ENCODE measurements at regions not wholly inside any gene's neighbourhood (a gene's known extent, or its start where the extent isn't known, plus 50 kb on each side); places are given as distances from the start of the nearest gene placed in this dataset.
A peak's percentile ranks its signal among the peaks of the same experiment; 100 is the strongest.

- peaks cover 0 to 39% (median 10%) of the 10 kb centered on the region in 4 donors for H3K4me1 ChIP-seq
- WGBS, 2 donors (ENCODE audit: low coverage in 1 of 2), result 91 to 100% methylated on average over 1 to 2 of the region's 2 CpGs
- TF ChIP-seq EP300 (IDR thresholded peaks at IDR 0.05; ENCODE audit: low read depth), result no peak
- no peak for TF ChIP-seq POLR2A (IDR thresholded peaks at IDR 0.05)
- no peak for TF ChIP-seq CTCF (IDR thresholded peaks at IDR 0.05)
- TF ChIP-seq POLR2AphosphoS5 (IDR thresholded peaks at IDR 0.05), result no peak
- no peak for DNase-seq
- intact Hi-C loops (cut with DNase I; ENCODE audit: low total_unique reads) (no loop called here), in situ Hi-C loops (cut with MboI; ENCODE audit: low pct_ligation_motif_present in 1 of 4, low pct_unique_long_range_greater_than_20kb in 1 of 4, low sequenced_read_pairs in 3 of 4) (loop anchor here in 3 of 4 donors (10.0 to 25.0 kb wide), 3 partner anchors 103 to 245 kb away; partner anchors contain the start of gene IRF2BP2 (in 1 of the 3))
- H3K27me3 ChIP-seq, result no peaks in the 10 kb centered on the region
- no peaks in the 10 kb centered on the region for H3K36me3 ChIP-seq
- H3K9me3 ChIP-seq, result no peaks in the 10 kb centered on the region
- H3K4me3 ChIP-seq, result no peak overlapping the region
- no peak overlapping the region for H3K27ac ChIP-seq
Measured at GRCh38 chr1:234840253-234840652, 230.3 kb upstream of the IRF2BP2 start.

GRCh38 chr1:234839663-234840062 lies 229.7 kb upstream of the IRF2BP2 start:
- Histone ChIP-seq H3K36me3 (no peaks in the 10 kb centered on the region), H3K27me3 (no peaks in the 10 kb centered on the region), H3K4me3 (no peak overlapping the region), H3K9me3 (no peaks in the 10 kb centered on the region), H3K4me1 (peaks cover 0 to 34% (median 8%) of the 10 kb centered on the region in 4 donors), H3K27ac (no peak overlapping the region)
- no peak for DNase-seq
- in situ Hi-C loops (cut with MboI; ENCODE audit: low pct_ligation_motif_present in 1 of 4, low pct_unique_long_range_greater_than_20kb in 1 of 4, low sequenced_read_pairs in 3 of 4) (loop anchor here in 3 of 4 donors (10.0 to 25.0 kb wide), 3 partner anchors 102 to 245 kb away; partner anchors contain the start of gene IRF2BP2 (in 1 of the 3)), intact Hi-C loops (cut with DNase I; ENCODE audit: low total_unique reads) (no loop called here)
- WGBS, 2 donors (ENCODE audit: low coverage in 1 of 2), result 93% methylated on average over 2 of the region's 2 CpGs; no CpG with 5 or more reads in 1 of the 2 donors
- TF ChIP-seq EP300 (IDR thresholded peaks at IDR 0.05; ENCODE audit: low read depth) (no peak), CTCF (IDR thresholded peaks at IDR 0.05) (peak in 1 of 5 experiments; percentile 10)

- no peaks in the 10 kb centered on the region for H3K9me3 ChIP-seq
- TF ChIP-seq POLR2AphosphoS5 (IDR thresholded peaks at IDR 0.05), result no peak
- no peak for TF ChIP-seq EP300 (IDR thresholded peaks at IDR 0.05; ENCODE audit: low read depth)
- no peak for TF ChIP-seq POLR2A (IDR thresholded peaks at IDR 0.05)
- TF ChIP-seq CTCF (IDR thresholded peaks at IDR 0.05), result no peak
- WGBS, 2 donors (ENCODE audit: low coverage in 1 of 2), result 49 to 50% methylated on average over 1 of the region's 1 CpG
- DNase-seq, result no peak
- H3K27ac ChIP-seq, result no peak overlapping the region
- in situ Hi-C loops (cut with MboI; ENCODE audit: low pct_ligation_motif_present in 1 of 4, low pct_unique_long_range_greater_than_20kb in 1 of 4, low sequenced_read_pairs in 3 of 4) (loop anchor here in 3 of 4 donors (25.0 kb wide), 2 partner anchors 102 to 227 kb away; partner anchors contain the start of gene IRF2BP2 (in 1 of the 3)), intact Hi-C loops (cut with DNase I; ENCODE audit: low total_unique reads) (no loop called here)
- H3K36me3 ChIP-seq, result no peaks in the 10 kb centered on the region
- H3K4me3 ChIP-seq, result no peak overlapping the region
- H3K4me1 ChIP-seq, result peaks cover 0 to 28% (median 4%) of the 10 kb centered on the region in 4 donors
- H3K27me3 ChIP-seq, result no peaks in the 10 kb centered on the region
Measured at GRCh38 chr1:234838820-234839219, 228.8 kb upstream of the IRF2BP2 start.

GRCh38 chr1:234838182-234838581 lies 228.2 kb upstream of the IRF2BP2 start:
- in situ Hi-C loops (cut with MboI; ENCODE audit: low pct_ligation_motif_present in 1 of 4, low pct_unique_long_range_greater_than_20kb in 1 of 4, low sequenced_read_pairs in 3 of 4), result loop anchor here in 3 of 4 donors (25.0 kb wide), 2 partner anchors 101 to 226 kb away; partner anchors contain the start of gene IRF2BP2 (in 1 of the 3)

More at GRCh38 chr1:234838182-234838581, 228.2 kb upstream of the IRF2BP2 start:
- Histone ChIP-seq H3K4me3 (no peak overlapping the region), H3K9me3 (no peaks in the 10 kb centered on the region), H3K36me3 (no peaks in the 10 kb centered on the region), H3K4me1 (peaks cover 0 to 24% (median 4%) of the 10 kb centered on the region in 4 donors), H3K27me3 (no peaks in the 10 kb centered on the region), H3K27ac (no peak overlapping the region)
- intact Hi-C loops (cut with DNase I; ENCODE audit: low total_unique reads), result no loop called here
- TF ChIP-seq CTCF (IDR thresholded peaks at IDR 0.05), result no peak
- no peak for TF ChIP-seq POLR2AphosphoS5 (IDR thresholded peaks at IDR 0.05)
- no peak for TF ChIP-seq EP300 (IDR thresholded peaks at IDR 0.05; ENCODE audit: low read depth)
- no peak for TF ChIP-seq POLR2A (IDR thresholded peaks at IDR 0.05)
- no CpG with 5 or more reads among the region's 1 CpG for WGBS, 2 donors (ENCODE audit: low coverage in 1 of 2)
- DNase-seq, result no peak

All from transverse colon (tissue), 4 donors.